ENCODE measurements at regions not wholly inside any gene's neighbourhood (a gene's known extent, or its start where the extent isn't known, plus 50 kb on each side); places are given as distances from the start of the nearest gene placed in this dataset.

- TF ChIP-seq CTCF (IDR thresholded peaks at IDR 0.05) (no peak), ZFX (IDR thresholded peaks at IDR 0.05; ENCODE audit: borderline replicate concordance) (no peak)
These were observed 140.8 kb downstream of the PTCSC3 start for GRCh38 chr14:36035675-36036074.

Measured in 22Rv1 (cell line).